Nephron progenitor cell (in vitro differentiated cells): ENCODE measurements at regions not wholly inside any gene's neighbourhood (a gene's known extent, or its start where the extent isn't known, plus 50 kb on each side); places are given as distances from the start of the nearest gene placed in this dataset.

Experiments
- DNase-seq: peaks from one replicate; pipeline ENCODE4 v3.0.0; 2021
- H3K27ac Mint-ChIP-seq: 2 replicates; pipeline ENCODE4 v1.8.0; 2021; ENCODE audit warnings: mild to moderate bottlenecking, moderate library complexity, mixed read lengths
- H3K27me3 Mint-ChIP-seq: 2 replicates; pipeline ENCODE4 v1.8.0; 2021; ENCODE audit warnings: mild to moderate bottlenecking, low read depth, mixed read lengths; ENCODE audit not compliant: poor library complexity
- H3K36me3 Mint-ChIP-seq: 2 replicates; pipeline ENCODE4 v1.8.0; 2021; ENCODE audit warnings: low read depth, mixed read lengths
- H3K4me1 Mint-ChIP-seq: 2 replicates; pipeline ENCODE4 v1.8.0; 2021; ENCODE audit warnings: mixed read lengths
- H3K4me3 Mint-ChIP-seq: 2 replicates; pipeline ENCODE4 v1.8.0; 2021; ENCODE audit warnings: mild to moderate bottlenecking, moderate library complexity, mixed read lengths
- H3K9me3 Mint-ChIP-seq: 2 replicates; pipeline ENCODE4 v1.8.0; 2021; ENCODE audit warnings: mild to moderate bottlenecking, moderate library complexity, mixed read lengths
- CTCF ChIP-seq: fragments of 200-600 bp; sonication (generic); IDR thresholded peaks from 2 replicates; pipeline ENCODE4 v1.5.0; 2021; ENCODE audit warnings: antibody characterized with exemption

GRCh38 chr2:111696226-111696625 is 187.8 kb downstream of the ANAPC1 start:
- Mint-ChIP-seq H3K27ac (no peak overlapping the region), H3K4me3 (no peak overlapping the region), H3K9me3 (peaks cover 21% of the 10 kb centered on the region), H3K4me1 (peaks cover 19% of the 10 kb centered on the region), H3K36me3 (peaks cover 9% of the 10 kb centered on the region), H3K27me3 (no peaks in the 10 kb centered on the region)
- no peak for DNase-seq
- no peak for TF ChIP-seq CTCF

GRCh38 chr2:111697560-111697959 is 186.4 kb downstream of the ANAPC1 start:
- peaks cover 32% of the 10 kb centered on the region for H3K4me1 Mint-ChIP-seq
- peaks cover 9% of the 10 kb centered on the region for H3K36me3 Mint-ChIP-seq
- TF ChIP-seq CTCF = no peak
- H3K27ac Mint-ChIP-seq = no peak overlapping the region
- peaks cover 21% of the 10 kb centered on the region for H3K9me3 Mint-ChIP-seq
- DNase-seq = no peak
- no peaks in the 10 kb centered on the region for H3K27me3 Mint-ChIP-seq
- H3K4me3 Mint-ChIP-seq = no peak overlapping the region

- Mint-ChIP-seq H3K9me3 (peaks cover 21% of the 10 kb centered on the region), H3K4me1 (peaks cover 35% of the 10 kb centered on the region), H3K4me3 (no peak overlapping the region), H3K36me3 (peaks cover 9% of the 10 kb centered on the region), H3K27me3 (no peaks in the 10 kb centered on the region), H3K27ac (no peak overlapping the region)
- DNase-seq = no peak
- TF ChIP-seq CTCF = no peak
Observed at GRCh38 chr2:111698089-111698488, 185.9 kb downstream of the ANAPC1 start.

- TF ChIP-seq CTCF = no peak
- no peak for DNase-seq
- Mint-ChIP-seq H3K4me1 (peaks cover 44% of the 10 kb centered on the region), H3K27me3 (no peaks in the 10 kb centered on the region), H3K27ac (no peak overlapping the region), H3K4me3 (no peak overlapping the region), H3K36me3 (peaks cover 6% of the 10 kb centered on the region), H3K9me3 (peaks cover 14% of the 10 kb centered on the region)
Observed at GRCh38 chr2:111698743-111699554, 185.0 kb downstream of the ANAPC1 start.

- no peaks in the 10 kb centered on the region for H3K27me3 Mint-ChIP-seq
- no peak for DNase-seq
- H3K27ac Mint-ChIP-seq = no peak overlapping the region
- peaks cover under 1% of the 10 kb centered on the region for H3K36me3 Mint-ChIP-seq
- H3K4me1 Mint-ChIP-seq = peaks cover 62% of the 10 kb centered on the region
- peaks cover under 1% of the 10 kb centered on the region for H3K9me3 Mint-ChIP-seq
- H3K4me3 Mint-ChIP-seq = no peak overlapping the region
- TF ChIP-seq CTCF = no peak
Observed at GRCh38 chr2:111701266-111701665, 182.7 kb downstream of the ANAPC1 start.

- H3K27ac Mint-ChIP-seq = no peak overlapping the region
Observed at GRCh38 chr2:111701798-111702118, 182.2 kb downstream of the ANAPC1 start.

More at GRCh38 chr2:111701798-111702118, 182.2 kb downstream of the ANAPC1 start:
- Mint-ChIP-seq H3K36me3 (no peaks in the 10 kb centered on the region), H3K4me3 (no peak overlapping the region), H3K9me3 (no peaks in the 10 kb centered on the region), H3K27me3 (no peaks in the 10 kb centered on the region), H3K4me1 (peaks cover 62% of the 10 kb centered on the region)
- DNase-seq = no peak
- TF ChIP-seq CTCF = no peak
